CD4-positive, alpha-beta T cell treated with Interferon alpha-2 for 1 hour (primary cell): ENCODE measurements at regions not wholly inside any gene's neighbourhood (a gene's known extent, or its start where the extent isn't known, plus 50 kb on each side); places are given as distances from the start of the nearest gene placed in this dataset.
"Not testable (repeated sequence)": the region's sequence is repeated elsewhere in the genome, so short reads cannot be mapped to it uniquely, and the experiment has no call there.

Experiments used
- DNase-seq, 2 donors: peaks; one replicate each; pipeline ENCODE4 v3.0.0-alpha.2; 2020 to 2022

- DNase-seq = no peak
Observed at GRCh38 chr18:41690332-41691127, 264.5 kb upstream of the PIK3C3 start.

GRCh38 chr18:41687138-41687537 is 267.9 kb upstream of the PIK3C3 start:
- no peak for DNase-seq

GRCh38 chr18:41681138-41681880 is 273.7 kb upstream of the PIK3C3 start:
- no peak for DNase-seq

DNA sequence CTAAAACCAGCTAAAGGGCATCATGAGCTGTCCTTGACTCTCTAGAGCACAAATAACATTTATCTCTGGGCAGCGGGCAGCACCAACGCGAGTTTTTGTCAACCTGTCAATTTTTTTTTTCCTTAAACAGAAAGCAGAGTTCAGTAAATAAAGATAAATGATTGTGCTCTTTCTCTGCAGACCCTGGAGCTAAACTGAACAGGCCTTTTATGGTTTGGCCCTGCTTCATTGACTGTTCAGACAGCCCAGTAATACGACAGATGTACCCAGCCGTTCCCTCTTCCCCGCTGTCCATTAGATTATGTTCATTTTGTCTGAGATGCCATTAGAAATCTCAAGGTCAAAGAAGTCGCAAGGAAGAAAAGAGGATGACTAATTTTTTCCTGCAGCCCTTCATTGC is 280.5 kb upstream of the PIK3C3 start:
- no peak for DNase-seq

DNA sequence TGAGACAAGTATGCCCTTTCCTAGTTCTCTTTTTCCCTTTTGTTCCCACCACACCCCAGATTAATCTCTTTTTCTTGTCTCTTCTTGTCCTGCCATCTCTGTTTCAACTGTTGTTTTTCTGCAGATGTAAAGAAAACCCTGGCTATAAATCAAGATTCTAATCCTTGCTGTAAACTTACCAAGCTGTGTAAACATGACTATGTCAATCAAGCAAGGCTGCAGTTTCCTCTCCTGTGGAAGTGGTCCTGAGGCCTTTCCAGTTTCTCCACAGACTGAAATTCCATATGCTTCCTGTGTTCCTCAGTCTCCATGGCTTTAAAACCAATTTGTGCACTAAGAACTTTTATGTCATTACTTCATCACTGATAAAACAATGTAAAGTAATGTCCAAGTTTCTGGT is 288.8 kb upstream of the PIK3C3 start:
- DNase-seq = no peak

GRCh38 chr18:41665210-41665609 is 289.8 kb upstream of the PIK3C3 start:
- DNase-seq = no peak

GRCh38 chr18:41660654-41661053 is 294.4 kb upstream of the PIK3C3 start:
- no peak for DNase-seq

DNA sequence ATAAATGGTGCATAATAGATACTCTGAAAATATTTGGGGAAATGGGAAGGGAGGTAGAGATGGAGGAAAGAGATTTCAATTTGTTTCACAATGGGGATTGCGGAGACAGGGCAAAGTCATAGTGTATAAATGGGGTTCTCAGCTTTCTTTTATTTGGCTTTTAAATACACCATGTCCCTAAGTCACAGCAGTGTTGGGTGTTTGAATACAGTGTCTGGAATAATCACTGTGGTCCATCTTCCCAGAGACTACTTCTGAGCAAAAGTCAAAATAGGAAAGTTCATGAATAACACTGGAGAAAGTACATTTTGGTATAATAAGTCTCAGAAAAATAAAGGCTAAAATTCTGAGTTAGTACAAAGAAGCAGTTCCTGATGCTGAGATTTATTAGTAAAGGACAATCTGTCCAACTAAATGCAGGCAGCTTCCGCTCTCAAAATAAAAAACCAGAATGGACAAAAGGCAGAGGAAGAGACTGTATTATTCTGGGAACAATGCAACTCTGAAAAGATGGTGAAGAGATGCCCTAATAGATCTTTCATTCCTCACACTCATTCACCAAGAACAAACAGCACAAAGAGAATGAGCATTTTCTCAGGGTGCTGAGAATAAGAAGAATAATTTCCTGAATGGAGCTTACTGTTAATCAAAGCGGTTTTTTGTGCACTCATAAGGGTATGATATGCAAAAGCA is 295.4 kb upstream of the PIK3C3 start:
- no peak for DNase-seq

GRCh38 chr18:41657189-41657588 is 297.8 kb upstream of the PIK3C3 start:
- no peak for DNase-seq

DNA sequence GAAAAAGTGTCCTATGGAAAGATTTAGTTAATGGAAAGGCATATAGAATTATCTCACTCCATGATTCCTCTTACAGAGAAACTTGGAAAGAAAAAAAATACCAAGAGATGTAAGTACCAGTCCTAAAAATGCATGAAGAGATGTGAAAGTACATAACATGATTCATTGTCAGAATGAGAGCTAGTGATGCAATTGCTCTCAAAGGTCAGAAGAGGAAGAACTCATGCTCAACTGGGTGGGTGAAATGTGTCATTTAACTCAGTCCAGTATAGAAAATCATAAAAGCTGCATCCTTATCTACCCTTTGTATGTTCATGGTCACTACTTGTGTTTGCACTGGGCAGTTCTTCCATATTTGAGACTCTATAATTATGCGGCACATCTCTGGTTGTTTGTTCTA is 300.0 kb upstream of the PIK3C3 start:
- no peak for DNase-seq

DNA sequence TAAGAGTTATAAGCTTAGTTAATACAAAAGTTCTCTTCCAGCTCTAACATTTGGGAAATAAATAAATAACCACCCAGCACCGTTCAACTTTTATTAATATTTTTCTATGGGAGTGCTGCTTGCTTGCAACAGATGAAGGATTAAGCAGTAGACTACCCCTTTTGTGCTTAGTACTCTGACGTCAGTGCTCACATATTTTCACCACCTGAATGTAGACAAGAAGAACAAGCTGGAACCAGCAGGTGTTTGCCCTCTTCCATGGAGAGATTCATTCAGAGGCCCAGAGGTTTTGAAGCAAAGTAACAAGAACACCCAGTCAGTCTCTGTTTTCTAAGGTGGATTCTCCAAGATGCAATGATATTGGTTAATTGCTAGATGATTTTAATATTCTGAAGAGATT is 307.1 kb upstream of the PIK3C3 start:
- DNase-seq = no peak

- DNase-seq = no peak
Observed at GRCh38 chr18:41646915-41647620, 308.0 kb upstream of the PIK3C3 start.

GRCh38 chr18:41645589-41646360 is 309.3 kb upstream of the PIK3C3 start:
- no peak for DNase-seq

DNA sequence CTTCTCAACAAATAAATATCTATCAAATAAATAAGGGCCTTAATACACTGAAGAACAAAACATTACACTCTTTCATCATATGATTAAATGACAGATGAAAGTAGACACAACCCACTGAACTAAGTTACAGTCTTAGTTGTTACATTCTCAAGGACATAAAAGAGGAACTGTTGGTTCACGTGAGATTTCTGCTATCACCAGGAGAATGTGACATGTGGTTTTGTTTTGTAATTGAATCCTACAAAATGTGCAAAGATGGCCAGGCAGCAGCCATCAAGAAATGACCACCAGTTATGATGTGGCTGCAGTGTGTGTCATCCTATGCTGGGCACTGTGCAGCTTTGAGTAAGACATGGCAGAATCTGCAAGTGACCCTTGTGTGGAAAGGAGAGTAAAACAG is 310.6 kb upstream of the PIK3C3 start:
- no peak for DNase-seq

GRCh38 chr18:41643427-41643826 is 311.6 kb upstream of the PIK3C3 start:
- no peak for DNase-seq

DNA sequence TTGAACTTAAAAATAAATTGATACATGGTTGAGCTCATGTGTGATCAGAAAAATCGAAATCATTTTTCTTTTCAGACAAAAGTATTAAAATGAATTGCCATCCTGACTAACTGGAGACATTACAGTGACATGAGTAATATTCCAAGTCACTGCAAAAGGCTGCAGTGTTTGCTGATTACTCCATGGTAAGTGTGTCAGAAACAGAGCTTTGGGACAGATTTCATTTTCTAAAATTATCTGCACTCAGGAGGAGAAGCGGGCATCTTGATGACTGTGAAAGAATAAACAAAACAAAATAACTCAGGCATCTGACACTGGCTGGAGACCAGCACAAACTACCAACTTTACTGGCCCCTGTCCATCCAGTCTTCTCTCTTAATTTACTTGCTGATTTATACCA is 312.3 kb upstream of the PIK3C3 start:
- no peak for DNase-seq

DNA sequence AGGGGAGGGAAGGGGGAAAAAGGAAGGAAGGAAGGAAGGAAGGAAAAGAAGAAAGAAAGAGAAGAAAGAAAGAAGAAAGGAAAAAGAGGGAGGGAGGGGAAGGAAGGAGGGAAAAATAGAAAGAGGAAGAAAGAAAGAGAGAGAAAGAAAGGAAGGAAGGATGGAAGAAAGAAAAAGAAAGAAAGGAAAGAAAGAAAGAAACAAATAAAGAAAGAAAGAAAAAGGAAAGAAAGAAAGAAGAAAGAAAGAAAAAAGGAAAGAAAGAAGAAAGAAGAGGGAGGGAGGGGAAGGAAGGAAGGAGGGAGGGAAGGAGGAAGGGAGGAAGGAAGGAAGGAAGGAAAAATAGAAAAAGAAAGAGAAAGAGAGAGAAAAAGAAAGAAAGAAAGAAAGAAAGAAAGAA is 315.8 kb upstream of the PIK3C3 start:
- no peak for DNase-seq

DNA sequence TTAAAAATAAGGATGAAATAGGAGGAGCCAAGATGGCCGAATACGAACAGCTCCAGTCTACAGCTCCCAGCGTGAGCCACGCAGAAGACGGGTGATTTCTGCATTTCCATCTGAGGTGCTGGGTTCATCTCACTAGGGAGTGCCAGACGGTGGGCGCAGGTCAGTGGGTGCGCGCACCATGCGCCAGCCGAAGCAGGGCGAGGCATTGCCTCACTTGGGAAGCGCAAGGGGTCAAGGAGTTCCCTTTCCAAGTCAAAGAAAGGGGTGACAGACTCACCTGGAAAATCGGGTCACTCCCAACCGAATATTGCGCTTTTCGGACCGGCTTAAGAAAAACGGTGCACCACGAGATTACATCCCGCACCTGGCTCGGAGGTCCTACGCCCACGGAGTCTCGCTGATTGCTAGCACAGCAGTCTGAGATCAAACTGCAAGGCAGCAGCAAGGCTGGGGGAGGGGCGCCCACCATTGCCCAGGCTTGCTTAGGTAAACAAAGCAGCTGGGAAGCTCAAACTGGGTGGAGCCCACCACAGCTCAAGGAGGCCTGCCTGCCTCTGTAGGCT is 323.2 kb upstream of the PIK3C3 start:
- DNase-seq = not testable (repeated sequence)

DNA sequence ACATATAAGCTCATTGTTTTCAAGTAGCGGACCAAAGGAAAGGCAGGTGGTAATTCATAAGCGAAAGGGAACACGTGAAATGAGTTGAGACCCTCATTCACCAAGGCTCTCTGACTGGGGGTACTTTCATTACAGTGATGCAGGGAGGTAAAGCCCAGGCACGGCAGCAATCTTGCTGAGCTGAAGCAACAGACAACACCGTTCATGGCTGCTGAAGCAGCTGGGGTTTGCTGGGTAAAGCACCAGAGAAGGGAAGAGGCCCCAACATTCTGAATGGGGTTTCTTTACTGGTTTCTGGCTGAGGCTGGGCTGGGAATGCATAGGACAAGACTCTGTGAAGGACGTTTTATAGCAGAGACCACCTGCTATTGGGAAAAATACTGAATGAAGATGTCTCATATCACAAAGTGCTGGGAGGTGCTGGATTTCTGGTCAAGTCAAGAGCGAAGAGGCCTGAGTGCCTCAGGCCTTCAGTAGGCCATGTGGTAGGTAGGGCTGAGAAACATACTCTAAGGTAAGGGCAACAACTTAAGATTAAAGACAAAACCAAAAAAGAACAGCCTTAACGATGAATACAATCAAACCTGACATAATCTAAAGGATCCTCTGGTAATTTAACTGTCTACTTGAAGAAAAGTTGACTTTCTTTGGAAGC is 324.7 kb upstream of the PIK3C3 start:
- DNase-seq = no peak

GRCh38 chr18:41624460-41624859 is 330.6 kb upstream of the PIK3C3 start:
- DNase-seq = no peak

- no peak for DNase-seq
Observed at GRCh38 chr18:41621177-41621576, 333.9 kb upstream of the PIK3C3 start.

- no peak for DNase-seq
Observed at GRCh38 chr18:41618147-41618546, 336.9 kb upstream of the PIK3C3 start.
